ENCODE measurements at regions not wholly inside any gene's neighbourhood (a gene's known extent, or its start where the extent isn't known, plus 50 kb on each side); places are given as distances from the start of the nearest gene placed in this dataset.

DNA sequence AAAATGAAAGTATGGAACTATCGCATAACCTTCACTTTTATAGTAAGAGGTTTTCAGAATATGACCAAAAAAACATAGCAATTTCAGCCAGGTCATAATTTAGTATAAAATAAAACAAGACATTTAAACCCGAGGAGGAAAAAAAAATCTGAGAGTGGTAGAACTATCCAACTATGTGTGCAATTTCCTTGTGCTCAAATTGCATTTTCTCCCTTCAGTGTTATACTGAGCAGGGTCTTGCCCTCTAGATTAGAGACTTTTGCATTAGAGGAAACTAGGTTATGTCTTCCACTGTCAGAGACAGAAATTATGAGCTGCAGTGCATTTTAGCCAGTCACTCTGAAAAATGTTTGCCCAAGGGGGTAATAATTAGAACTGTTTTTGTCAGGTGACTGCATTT, 330.6 kb downstream of the NR2F1-AS1 start:
- TF ChIP-seq, protein P1, sequence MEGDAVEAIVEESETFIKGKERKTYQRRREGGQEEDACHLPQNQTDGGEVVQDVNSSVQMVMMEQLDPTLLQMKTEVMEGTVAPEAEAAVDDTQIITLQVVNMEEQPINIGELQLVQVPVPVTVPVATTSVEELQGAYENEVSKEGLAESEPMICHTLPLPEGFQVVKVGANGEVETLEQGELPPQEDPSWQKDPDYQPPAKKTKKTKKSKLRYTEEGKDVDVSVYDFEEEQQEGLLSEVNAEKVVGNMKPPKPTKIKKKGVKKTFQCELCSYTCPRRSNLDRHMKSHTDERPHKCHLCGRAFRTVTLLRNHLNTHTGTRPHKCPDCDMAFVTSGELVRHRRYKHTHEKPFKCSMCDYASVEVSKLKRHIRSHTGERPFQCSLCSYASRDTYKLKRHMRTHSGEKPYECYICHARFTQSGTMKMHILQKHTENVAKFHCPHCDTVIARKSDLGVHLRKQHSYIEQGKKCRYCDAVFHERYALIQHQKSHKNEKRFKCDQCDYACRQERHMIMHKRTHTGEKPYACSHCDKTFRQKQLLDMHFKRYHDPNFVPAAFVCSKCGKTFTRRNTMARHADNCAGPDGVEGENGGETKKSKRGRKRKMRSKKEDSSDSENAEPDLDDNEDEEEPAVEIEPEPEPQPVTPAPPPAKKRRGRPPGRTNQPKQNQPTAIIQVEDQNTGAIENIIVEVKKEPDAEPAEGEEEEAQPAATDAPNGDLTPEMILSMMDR (IDR thresholded peaks at IDR 0.05 in 4 of 5, conservative IDR thresholded peaks at IDR 0.05 in 1 of 5) = no peak
- TF ChIP-seq POLR2A (IDR thresholded peaks at IDR 0.05) = no peak
